ENCODE measurements at regions not wholly inside any gene's neighbourhood (a gene's known extent, or its start where the extent isn't known, plus 50 kb on each side); places are given as distances from the start of the nearest gene placed in this dataset.

- TF ChIP-seq RFX5 (IDR thresholded peaks at IDR 0.05; ENCODE audit: low read depth, low read length) (no peak), CTCF (IDR thresholded peaks at IDR 0.05 in 2 of 3, conservative IDR thresholded peaks at IDR 0.05 in 1 of 3; ENCODE audit: control insufficient read depth in 2 of 3, extremely low read depth in 1 of 3, insufficient read depth in 1 of 3, low read depth in 3 of 3, low read length in 3 of 3) (no peak), YY1 (IDR thresholded peaks at IDR 0.05; ENCODE audit: low read depth, low read length) (no peak), ATF2 (IDR thresholded peaks at IDR 0.05; ENCODE audit: low read length) (no peak), POLR2A (IDR thresholded peaks at IDR 0.05; ENCODE audit: low read depth, low read length) (no peak)
These were observed 178.3 kb upstream of the PLEKHA5 start for GRCh38 chr12:18951218-18951617.

Data from GM12878 (cell line).